BE2C (cell line): ENCODE measurements at regions not wholly inside any gene's neighbourhood (a gene's known extent, or its start where the extent isn't known, plus 50 kb on each side); places are given as distances from the start of the nearest gene placed in this dataset.

Experiments
- DNase-seq: peaks from one replicate; pipeline ENCODE4 v3.0.0-alpha.2; 2020
- H3K27me3 ChIP-seq: fragments of 250-450 bp; sonication (Bioruptor Pico); 2 replicates; pipeline ENCODE4 v1.5.1; 2020; ENCODE audit warnings: mild to moderate bottlenecking
- H3K36me3 ChIP-seq: fragments of 250-450 bp; sonication (Bioruptor Pico); 2 replicates; pipeline ENCODE4 v1.5.1; 2020; ENCODE audit warnings: mild to moderate bottlenecking
- H3K4me1 ChIP-seq: fragments of 250-450 bp; sonication (Bioruptor Pico); 2 replicates; pipeline ENCODE4 v1.5.1; 2020
- H3K4me3 ChIP-seq: 2 replicates; pipeline ENCODE4 v1.5.1; 2011; ENCODE audit warnings: low read depth, low read length
- H3K9me3 ChIP-seq: fragments of 250-450 bp; sonication (Bioruptor Pico); 2 replicates; pipeline ENCODE4 v1.5.1; 2020
- CTCF ChIP-seq: IDR thresholded peaks from 2 replicates; pipeline ENCODE4 v1.5.1; 2012; ENCODE audit warnings: mild to moderate bottlenecking, low read depth, low read length

- DNase-seq, result no peak
- Histone ChIP-seq H3K4me3 (no peak overlapping the region), H3K27me3 (no peaks in the 10 kb centered on the region), H3K4me1 (peaks cover 28% of the 10 kb centered on the region), H3K9me3 (no peaks in the 10 kb centered on the region), H3K36me3 (no peaks in the 10 kb centered on the region)
- TF ChIP-seq CTCF, result no peak
Observed at GRCh38 chr20:57840504-57841296, 130.9 kb upstream of the PMEPA1 start.

- no peak for TF ChIP-seq CTCF
- no peak for DNase-seq
- Histone ChIP-seq H3K9me3 (no peaks in the 10 kb centered on the region), H3K27me3 (no peaks in the 10 kb centered on the region), H3K4me3 (no peak overlapping the region), H3K36me3 (no peaks in the 10 kb centered on the region), H3K4me1 (peaks cover 28% of the 10 kb centered on the region)
Observed at GRCh38 chr20:57840066-57840465, 130.3 kb upstream of the PMEPA1 start.

GRCh38 chr20:57838670-57839151 lies 128.9 kb upstream of the PMEPA1 start:
- Histone ChIP-seq H3K4me1 (peaks cover 24% of the 10 kb centered on the region), H3K9me3 (no peaks in the 10 kb centered on the region), H3K36me3 (no peaks in the 10 kb centered on the region), H3K27me3 (no peaks in the 10 kb centered on the region), H3K4me3 (no peak overlapping the region)
- peak; percentile 79 for DNase-seq
- no peak for TF ChIP-seq CTCF

GRCh38 chr20:57837208-57838035 lies 127.6 kb upstream of the PMEPA1 start:
- H3K27me3 ChIP-seq, result no peaks in the 10 kb centered on the region
- peaks cover 18% of the 10 kb centered on the region for H3K4me1 ChIP-seq
- DNase-seq, result no peak
- no peaks in the 10 kb centered on the region for H3K9me3 ChIP-seq
- no peak overlapping the region for H3K4me3 ChIP-seq
- no peak for TF ChIP-seq CTCF
- no peaks in the 10 kb centered on the region for H3K36me3 ChIP-seq

GRCh38 chr20:57835588-57836455 lies 126.0 kb upstream of the PMEPA1 start:
- TF ChIP-seq CTCF, result no peak
- no peak overlapping the region for H3K4me3 ChIP-seq

More at GRCh38 chr20:57835588-57836455, 126.0 kb upstream of the PMEPA1 start:
- no peaks in the 10 kb centered on the region for H3K9me3 ChIP-seq
- peaks cover 16% of the 10 kb centered on the region for H3K4me1 ChIP-seq
- no peaks in the 10 kb centered on the region for H3K27me3 ChIP-seq
- no peak for DNase-seq
- H3K36me3 ChIP-seq, result no peaks in the 10 kb centered on the region
